H9 (cell line): ENCODE measurements at regions not wholly inside any gene's neighbourhood (a gene's known extent, or its start where the extent isn't known, plus 50 kb on each side); places are given as distances from the start of the nearest gene placed in this dataset.

Source experiments
- DNase-seq: peaks from one replicate; pipeline ENCODE4 v3.0.0-alpha.2; 2017
- H2AFZ ChIP-seq: one replicate; pipeline ENCODE4 v1.6.1; 2013; ENCODE audit warnings: mild to moderate bottlenecking, low read length, control low read depth, moderate library complexity
- H2AK5ac ChIP-seq: 2 replicates; pipeline ENCODE4 v1.6.1; 2013; ENCODE audit warnings: low read length, control low read depth, mixed read lengths; ENCODE audit not compliant: insufficient read length
- H2BK120ac ChIP-seq: one replicate; pipeline ENCODE4 v1.6.1; 2013; ENCODE audit warnings: low read depth, mild to moderate bottlenecking, low read length, control low read depth, inconsistent platforms; ENCODE audit not compliant: poor library complexity, severe bottlenecking
- H2BK12ac ChIP-seq: 2 replicates; pipeline ENCODE4 v1.6.1; 2013; ENCODE audit warnings: low read length, control low read depth, mixed read lengths, low read depth; ENCODE audit not compliant: insufficient read length
- H2BK15ac ChIP-seq: 2 replicates; pipeline ENCODE4 v1.6.1; 2013; ENCODE audit warnings: low read depth, low read length, control low read depth
- H2BK20ac ChIP-seq: one replicate; pipeline ENCODE4 v1.6.1; 2013; ENCODE audit warnings: low read depth, mild to moderate bottlenecking, low read length, control low read depth, inconsistent platforms; ENCODE audit not compliant: poor library complexity, severe bottlenecking
- H2BK5ac ChIP-seq: 2 replicates; pipeline ENCODE4 v1.6.1; 2013; ENCODE audit warnings: low read length, control low read depth, mixed read lengths; ENCODE audit not compliant: insufficient read length
- H3K14ac ChIP-seq: 2 replicates; pipeline ENCODE4 v1.6.1; 2013; ENCODE audit warnings: low read length, control low read depth; ENCODE audit not compliant: insufficient read depth
- H3K18ac ChIP-seq: 2 replicates; pipeline ENCODE4 v1.6.1; 2013; ENCODE audit warnings: low read depth, mild to moderate bottlenecking, mixed read lengths, low read length, control low read depth; ENCODE audit not compliant: insufficient read length
- H3K23ac ChIP-seq: 2 replicates; pipeline ENCODE4 v1.6.1; 2013; ENCODE audit warnings: low read length, control low read depth, mixed read lengths, low read depth; ENCODE audit not compliant: insufficient read length
- H3K23me2 ChIP-seq: 2 replicates; pipeline ENCODE4 v1.6.1; 2013; ENCODE audit warnings: low read depth, mild to moderate bottlenecking, mixed read lengths, low read length, control low read depth; ENCODE audit not compliant: insufficient read length, poor library complexity, severe bottlenecking
- H3K27ac ChIP-seq: 2 replicates; pipeline ENCODE4 v1.5.1; 2013; ENCODE audit warnings: low read length, control low read depth, mixed read lengths, low read depth; ENCODE audit not compliant: insufficient read length
- H3K27me3 ChIP-seq: 2 replicates; pipeline ENCODE4 v1.6.1; 2013; ENCODE audit warnings: low read length, control low read depth, inconsistent platforms; ENCODE audit not compliant: insufficient read depth
- H3K4ac ChIP-seq: 2 replicates; pipeline ENCODE4 v1.6.1; 2013; ENCODE audit warnings: low read depth, mild to moderate bottlenecking, control low read depth, inconsistent platforms, low read length, moderate library complexity
- H3K4me1 ChIP-seq: 2 replicates; pipeline ENCODE4 v1.6.1; 2013; ENCODE audit warnings: low read length, control low read depth, inconsistent platforms; ENCODE audit not compliant: insufficient read depth
- H3K4me2 ChIP-seq: 2 replicates; pipeline ENCODE4 v1.6.1; 2013; ENCODE audit warnings: low read length, control low read depth, mixed read lengths; ENCODE audit not compliant: insufficient read length, insufficient read depth
- H3K56ac ChIP-seq: 2 replicates; pipeline ENCODE4 v1.6.1; 2013; ENCODE audit warnings: low read depth, mild to moderate bottlenecking, mixed read lengths, low read length, control low read depth; ENCODE audit not compliant: insufficient read length
- H3K79me1 ChIP-seq: 2 replicates; pipeline ENCODE4 v1.6.1; 2013; ENCODE audit warnings: low read depth, mild to moderate bottlenecking, moderate library complexity, low read length, control low read depth, inconsistent platforms; ENCODE audit not compliant: insufficient read depth, poor library complexity, severe bottlenecking
- H3K79me2 ChIP-seq: 2 replicates; pipeline ENCODE4 v1.6.1; 2013; ENCODE audit warnings: low read length, control low read depth, inconsistent platforms; ENCODE audit not compliant: insufficient read depth
- H3K9ac ChIP-seq: 2 replicates; pipeline ENCODE4 v1.6.1; 2013; ENCODE audit warnings: low read length, control low read depth, mixed read lengths; ENCODE audit not compliant: insufficient read length; ENCODE audit errors: extremely low read depth
- H3K9me3 ChIP-seq: one replicate; pipeline ENCODE4 v1.6.1; 2013; ENCODE audit warnings: low read depth, low read length, inconsistent platforms; ENCODE audit not compliant: control insufficient read depth
- H3T11ph ChIP-seq: one replicate; pipeline ENCODE4 v1.6.1; 2013; ENCODE audit warnings: mild to moderate bottlenecking, low read length, control low read depth, inconsistent platforms
- H4K20me1 ChIP-seq: one replicate; pipeline ENCODE4 v1.6.1; 2013; ENCODE audit not compliant: control insufficient read depth, insufficient read length, insufficient read depth
- H4K5ac ChIP-seq: 2 replicates; pipeline ENCODE4 v1.6.1; 2013; ENCODE audit warnings: low read depth, mild to moderate bottlenecking, mixed read lengths, low read length, control low read depth; ENCODE audit not compliant: insufficient read length
- H4K8ac ChIP-seq: replicated peaks from 2 replicates; pipeline ENCODE4 v1.6.1; 2013; ENCODE audit warnings: low read length, control low read depth, mixed read lengths, low read depth; ENCODE audit not compliant: insufficient read length
- H4K91ac ChIP-seq: 2 replicates; pipeline ENCODE4 v1.6.1; 2013; ENCODE audit warnings: low read depth, mild to moderate bottlenecking, moderate library complexity, mixed read lengths, low read length, control low read depth; ENCODE audit not compliant: insufficient read length
- H3K27ac Mint-ChIP-seq, 3 experiments: 2 replicates in 2 of 3; 3 replicates in 1 of 3; pipeline ENCODE4 v1.8.0; 2020 to 2021; ENCODE audit warnings: mixed read lengths in 3 of 3, mild to moderate bottlenecking in 1 of 3, moderate library complexity in 1 of 3
- H3K27me3 Mint-ChIP-seq: 2 replicates; pipeline ENCODE4 v1.8.0; 2021; ENCODE audit warnings: low read depth, mild to moderate bottlenecking, moderate library complexity, mixed read lengths
- H3K36me3 Mint-ChIP-seq, 3 experiments: 2 replicates in 2 of 3; 3 replicates in 1 of 3; pipeline ENCODE4 v1.8.0; 2020 to 2021; ENCODE audit warnings: low read depth in 3 of 3, mixed read lengths in 3 of 3; ENCODE audit not compliant: insufficient read depth in 1 of 3
- H3K4me1 Mint-ChIP-seq, 2 experiments: 2 replicates each; pipeline ENCODE4 v1.8.0; 2020; ENCODE audit warnings: mixed read lengths in 2 of 2
- H3K4me3 Mint-ChIP-seq, 2 experiments: 2 replicates in 1 of 2; 3 replicates in 1 of 2; pipeline ENCODE4 v1.8.0; 2020 to 2021; ENCODE audit warnings: mild to moderate bottlenecking in 2 of 2, mixed read lengths in 2 of 2, moderate library complexity in 1 of 2
- H3K9me3 Mint-ChIP-seq, 2 experiments: 2 replicates in 1 of 2; 3 replicates in 1 of 2; pipeline ENCODE4 v1.8.0; 2020; ENCODE audit warnings: mild to moderate bottlenecking in 2 of 2, mixed read lengths in 2 of 2, moderate library complexity in 1 of 2
- WGBS: extraction: QIAGEN DNeasy Blood & Tissue Kit; methylation state at CpG from one replicate; pipeline ENCODE4 v1.1.7; 2013; ENCODE audit warnings: missing lambda C conversion rate, low lambda C conversion rate, mixed read lengths; ENCODE audit not compliant: insufficient read length; ENCODE audit errors: extremely low coverage; 5-methylcytosine and 5-hydroxymethylcytosine counted together
- TF ChIP-seq, protein P1 (sequence below): fragments of 200-600 bp; sonication (generic); conservative IDR thresholded peaks from 3 replicates; pipeline ENCODE4 v1.8.0; 2021; ENCODE audit warnings: antibody characterized with exemption, mild to moderate bottlenecking

- no peak overlapping the region for H2BK15ac ChIP-seq
- H2AK5ac ChIP-seq, result no peak overlapping the region
- no peak overlapping the region for H2BK5ac ChIP-seq
- H2BK20ac ChIP-seq, result no peak overlapping the region
- H4K20me1 ChIP-seq, result no peaks in the 10 kb centered on the region
- H3K4ac ChIP-seq, result no peak overlapping the region
- TF ChIP-seq, protein P1, sequence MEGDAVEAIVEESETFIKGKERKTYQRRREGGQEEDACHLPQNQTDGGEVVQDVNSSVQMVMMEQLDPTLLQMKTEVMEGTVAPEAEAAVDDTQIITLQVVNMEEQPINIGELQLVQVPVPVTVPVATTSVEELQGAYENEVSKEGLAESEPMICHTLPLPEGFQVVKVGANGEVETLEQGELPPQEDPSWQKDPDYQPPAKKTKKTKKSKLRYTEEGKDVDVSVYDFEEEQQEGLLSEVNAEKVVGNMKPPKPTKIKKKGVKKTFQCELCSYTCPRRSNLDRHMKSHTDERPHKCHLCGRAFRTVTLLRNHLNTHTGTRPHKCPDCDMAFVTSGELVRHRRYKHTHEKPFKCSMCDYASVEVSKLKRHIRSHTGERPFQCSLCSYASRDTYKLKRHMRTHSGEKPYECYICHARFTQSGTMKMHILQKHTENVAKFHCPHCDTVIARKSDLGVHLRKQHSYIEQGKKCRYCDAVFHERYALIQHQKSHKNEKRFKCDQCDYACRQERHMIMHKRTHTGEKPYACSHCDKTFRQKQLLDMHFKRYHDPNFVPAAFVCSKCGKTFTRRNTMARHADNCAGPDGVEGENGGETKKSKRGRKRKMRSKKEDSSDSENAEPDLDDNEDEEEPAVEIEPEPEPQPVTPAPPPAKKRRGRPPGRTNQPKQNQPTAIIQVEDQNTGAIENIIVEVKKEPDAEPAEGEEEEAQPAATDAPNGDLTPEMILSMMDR, result no peak
- no peaks in the 10 kb centered on the region for H3K27me3 ChIP-seq
- H4K8ac ChIP-seq, result no peak overlapping the region
- H2BK120ac ChIP-seq, result no peak overlapping the region
- no peak overlapping the region for H3K27ac Mint-ChIP-seq
- no peaks in the 10 kb centered on the region; a peak in 1 of 4 replicates for H3K4me1 Mint-ChIP-seq
- no peak overlapping the region for H3T11ph ChIP-seq
- H3K27ac ChIP-seq, result no peak overlapping the region
- H3K9me3 Mint-ChIP-seq, result no peaks in the 10 kb centered on the region
- H2BK12ac ChIP-seq, result no peak overlapping the region
- no peak overlapping the region for H3K9ac ChIP-seq
- no peaks in the 10 kb centered on the region for H3K9me3 ChIP-seq
- H3K18ac ChIP-seq, result no peak overlapping the region
- no peaks in the 10 kb centered on the region; the same call in 1 of the 2 replicates for H3K27me3 Mint-ChIP-seq
- no CpG with 5 or more reads among the region's 1 CpG for WGBS
- H3K23ac ChIP-seq, result no peak overlapping the region
- no peak for DNase-seq
- no peak overlapping the region for H3K14ac ChIP-seq
- H3K79me1 ChIP-seq, result no peaks in the 10 kb centered on the region
- no peak overlapping the region for H3K56ac ChIP-seq
- H3K4me1 ChIP-seq, result no peaks in the 10 kb centered on the region
- no peaks in the 10 kb centered on the region for H3K23me2 ChIP-seq
- H4K91ac ChIP-seq, result no peak overlapping the region
- no peak overlapping the region for H3K4me3 Mint-ChIP-seq
- H3K79me2 ChIP-seq, result no peaks in the 10 kb centered on the region
- H3K36me3 Mint-ChIP-seq, result no peaks in the 10 kb centered on the region
- H3K4me2 ChIP-seq, result no peak overlapping the region
- H4K5ac ChIP-seq, result no peak overlapping the region
- no peak overlapping the region for H2AFZ ChIP-seq
These were observed 477.0 kb downstream of the HAO1 start for GRCh38 chr20:7463290-7463689.
